DND-41 (cell line): ENCODE measurements at regions not wholly inside any gene's neighbourhood (a gene's known extent, or its start where the extent isn't known, plus 50 kb on each side); places are given as distances from the start of the nearest gene placed in this dataset.

ENCODE experiments used
- ATAC-seq: fragments of 200-7000 bp; cut with Tn5 transposase; 3 replicates; pipeline ENCODE4 v1.9.1; 2021; ENCODE audit warnings: low read depth; ENCODE audit not compliant: insufficient read depth
- DNase-seq: peaks from one replicate; pipeline ENCODE4 v3.0.0-alpha.2; 2020
- H2AFZ ChIP-seq: 2 replicates; pipeline ENCODE4 v1.6.0; 2012; ENCODE audit warnings: low read depth, low read length
- H3K27ac ChIP-seq: 2 replicates; pipeline ENCODE4 v1.5.1; 2012; ENCODE audit warnings: low read length, inconsistent platforms
- H3K27me3 ChIP-seq: fragments of 200-600 bp; sonication (generic); 2 replicates; pipeline ENCODE4 v1.6.0; 2012; ENCODE audit warnings: low read length, mild to moderate bottlenecking, inconsistent platforms; ENCODE audit not compliant: insufficient read depth, poor library complexity
- H3K36me3 ChIP-seq: 2 replicates; pipeline ENCODE4 v1.5.1; 2012; ENCODE audit warnings: low read length, inconsistent platforms; ENCODE audit not compliant: insufficient read depth
- H3K4me1 ChIP-seq: 2 replicates; pipeline ENCODE4 v1.5.1; 2012; ENCODE audit warnings: mild to moderate bottlenecking, low read length; ENCODE audit not compliant: insufficient read depth
- H3K4me2 ChIP-seq: 2 replicates; pipeline ENCODE4 v1.6.0; 2012; ENCODE audit warnings: mild to moderate bottlenecking, moderate library complexity, low read length, inconsistent platforms; ENCODE audit not compliant: insufficient read depth
- H3K4me3 ChIP-seq, 2 experiments: fragments of 200-600 bp in 1 of 2; shearing (Covaris generic) in 1 of 2; 2 replicates each; pipeline ENCODE4 v1.5.1; 2012 to 2016; ENCODE audit warnings: inconsistent platforms in 2 of 2, low read length in 2 of 2, mild to moderate bottlenecking in 2 of 2, low read depth in 1 of 2, moderate library complexity in 1 of 2
- H3K79me2 ChIP-seq: 2 replicates; pipeline ENCODE4 v1.6.0; 2012; ENCODE audit warnings: low read length, inconsistent platforms; ENCODE audit not compliant: insufficient read depth
- H3K9ac ChIP-seq: 2 replicates; pipeline ENCODE4 v1.6.0; 2012; ENCODE audit warnings: low read depth, mild to moderate bottlenecking, inconsistent platforms, low read length, moderate library complexity
- H3K9me3 ChIP-seq: 2 replicates; pipeline ENCODE4 v1.5.1; 2012; ENCODE audit warnings: low read length, moderate library complexity, mild to moderate bottlenecking, inconsistent platforms; ENCODE audit not compliant: insufficient read depth, severe bottlenecking
- H4K20me1 ChIP-seq: 2 replicates; pipeline ENCODE4 v1.6.0; 2012; ENCODE audit warnings: low read length; ENCODE audit not compliant: insufficient read depth
- CTCF ChIP-seq: IDR thresholded peaks from 2 replicates; pipeline ENCODE4 v1.5.1; 2012; ENCODE audit warnings: borderline replicate concordance, low read length, moderate library complexity, mild to moderate bottlenecking; ENCODE audit not compliant: poor library complexity, severe bottlenecking; ENCODE audit errors: extremely low read depth
- EZH2 ChIP-seq: IDR thresholded peaks from 3 replicates; pipeline ENCODE4 v1.6.1; 2012; ENCODE audit warnings: borderline replicate concordance, low read depth, mild to moderate bottlenecking, moderate library complexity, low read length, inconsistent platforms; ENCODE audit not compliant: severe bottlenecking

- Histone ChIP-seq H3K27me3 (no peaks in the 10 kb centered on the region), H3K4me2 (no peak overlapping the region), H3K9ac (no peak overlapping the region), H3K4me3 (no peak overlapping the region), H3K4me1 (no peaks in the 10 kb centered on the region), H3K79me2 (no peaks in the 10 kb centered on the region), H2AFZ (no peak overlapping the region), H3K27ac (no peak overlapping the region), H3K9me3 (no peaks in the 10 kb centered on the region), H4K20me1 (no peaks in the 10 kb centered on the region), H3K36me3 (no peaks in the 10 kb centered on the region)
- TF ChIP-seq EZH2 (no peak), CTCF (no peak)
- ATAC-seq (no peak), DNase-seq (no peak)
These were observed 59.4 kb upstream of the FTH1 start for GRCh38 chr11:62026739-62027370.

- Histone ChIP-seq H3K9ac (no peak overlapping the region), H3K27me3 (no peaks in the 10 kb centered on the region), H4K20me1 (no peaks in the 10 kb centered on the region), H3K36me3 (no peaks in the 10 kb centered on the region), H3K4me3 (no peak overlapping the region), H3K4me2 (no peak overlapping the region), H3K4me1 (no peaks in the 10 kb centered on the region), H3K79me2 (no peaks in the 10 kb centered on the region), H3K9me3 (peaks cover 5% of the 10 kb centered on the region), H2AFZ (no peak overlapping the region), H3K27ac (no peak overlapping the region)
- no peak for DNase-seq
- TF ChIP-seq CTCF (no peak), EZH2 (no peak)
- no peak for ATAC-seq
These were observed 58.2 kb upstream of the FTH1 start for GRCh38 chr11:62025487-62026105.

GRCh38 chr11:62024936-62025486, 57.6 kb upstream of the FTH1 start:
- no peak overlapping the region for H3K27ac ChIP-seq
- H3K27me3 ChIP-seq: no peaks in the 10 kb centered on the region
- TF ChIP-seq CTCF (no peak), EZH2 (no peak)
- H4K20me1 ChIP-seq: no peaks in the 10 kb centered on the region
- ATAC-seq (no peak), DNase-seq (no peak)
- H2AFZ ChIP-seq: no peak overlapping the region
- H3K79me2 ChIP-seq: no peaks in the 10 kb centered on the region
- H3K9me3 ChIP-seq: peaks cover 5% of the 10 kb centered on the region
- H3K36me3 ChIP-seq: no peaks in the 10 kb centered on the region
- no peaks in the 10 kb centered on the region for H3K4me1 ChIP-seq
- no peak overlapping the region for H3K9ac ChIP-seq
- H3K4me3 ChIP-seq: no peak overlapping the region
- H3K4me2 ChIP-seq: no peak overlapping the region
